HG03565 (cell line): ENCODE measurements at regions not wholly inside any gene's neighbourhood (a gene's known extent, or its start where the extent isn't known, plus 50 kb on each side); places are given as distances from the start of the nearest gene placed in this dataset.

Experiments used
- ATAC-seq: cut with Tn5 transposase; IDR thresholded peaks from one replicate; pipeline ENCODE4 v1.9.1; 2021; ENCODE audit warnings: mild to moderate bottlenecking, moderate library complexity; ENCODE audit not compliant: unreplicated experiment

- no peak for ATAC-seq
These were observed 152.6 kb downstream of the SLC16A9 start for GRCh38 chr10:59557052-59557451.

DNA sequence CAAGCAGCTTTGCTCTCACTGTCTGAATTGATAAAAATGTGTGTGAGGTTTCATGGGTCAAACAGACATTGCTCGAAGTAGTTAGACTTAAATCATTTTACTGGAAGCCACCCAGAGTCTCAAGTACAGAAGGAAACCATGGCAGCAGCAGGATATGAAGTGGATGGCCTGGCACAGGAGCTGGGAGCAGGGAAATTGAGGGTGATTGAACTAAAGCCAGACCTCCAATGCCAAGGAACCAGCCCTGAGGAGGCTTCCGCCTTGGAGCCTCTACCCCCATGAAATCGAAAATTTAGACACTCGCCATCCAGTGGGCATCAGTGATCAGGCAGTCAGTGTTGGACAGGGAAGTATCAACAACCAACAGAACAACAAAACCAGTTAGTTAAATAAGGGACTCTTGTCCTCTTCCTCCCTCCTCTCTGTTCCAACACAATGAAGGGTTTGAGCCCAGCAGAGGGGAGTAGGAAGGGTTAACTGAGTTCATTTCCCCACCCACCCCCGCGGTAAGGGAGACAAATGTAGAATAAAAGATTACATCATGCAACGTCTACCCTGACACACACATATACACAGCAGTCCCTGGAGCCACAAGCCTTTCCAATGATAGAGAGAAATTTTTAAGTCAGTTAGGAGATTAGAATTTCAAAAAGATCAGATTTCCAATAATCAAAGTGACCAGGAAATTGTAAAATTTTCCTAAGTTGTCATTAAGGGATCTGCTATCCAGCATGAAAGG is 156.3 kb downstream of the SLC16A9 start:
- ATAC-seq = no peak

DNA sequence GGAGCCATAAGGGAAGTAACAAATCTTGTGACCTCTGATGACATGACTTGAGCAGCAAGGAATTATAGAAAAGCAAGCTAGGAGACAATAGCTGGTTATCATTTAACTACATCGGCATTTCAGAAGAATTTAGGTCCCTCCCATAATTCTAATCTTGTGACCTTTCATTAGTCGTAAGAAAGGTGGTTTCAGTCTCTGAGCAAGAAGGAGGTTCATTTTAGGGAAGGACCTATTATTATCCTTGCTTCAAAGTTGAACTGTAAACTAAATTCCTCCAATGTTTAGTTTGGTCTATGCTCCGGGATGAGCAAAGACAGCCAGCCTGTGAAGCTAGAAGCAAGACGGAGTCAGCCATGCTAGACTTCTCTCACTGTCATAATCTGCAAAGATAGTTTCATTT is 159.6 kb downstream of the SLC16A9 start:
- ATAC-seq = no peak

- ATAC-seq = no peak
These were observed 171.0 kb downstream of the SLC16A9 start for GRCh38 chr10:59538623-59539022.

GRCh38 chr10:59537501-59537900 is 172.1 kb downstream of the SLC16A9 start:
- no peak for ATAC-seq

DNA sequence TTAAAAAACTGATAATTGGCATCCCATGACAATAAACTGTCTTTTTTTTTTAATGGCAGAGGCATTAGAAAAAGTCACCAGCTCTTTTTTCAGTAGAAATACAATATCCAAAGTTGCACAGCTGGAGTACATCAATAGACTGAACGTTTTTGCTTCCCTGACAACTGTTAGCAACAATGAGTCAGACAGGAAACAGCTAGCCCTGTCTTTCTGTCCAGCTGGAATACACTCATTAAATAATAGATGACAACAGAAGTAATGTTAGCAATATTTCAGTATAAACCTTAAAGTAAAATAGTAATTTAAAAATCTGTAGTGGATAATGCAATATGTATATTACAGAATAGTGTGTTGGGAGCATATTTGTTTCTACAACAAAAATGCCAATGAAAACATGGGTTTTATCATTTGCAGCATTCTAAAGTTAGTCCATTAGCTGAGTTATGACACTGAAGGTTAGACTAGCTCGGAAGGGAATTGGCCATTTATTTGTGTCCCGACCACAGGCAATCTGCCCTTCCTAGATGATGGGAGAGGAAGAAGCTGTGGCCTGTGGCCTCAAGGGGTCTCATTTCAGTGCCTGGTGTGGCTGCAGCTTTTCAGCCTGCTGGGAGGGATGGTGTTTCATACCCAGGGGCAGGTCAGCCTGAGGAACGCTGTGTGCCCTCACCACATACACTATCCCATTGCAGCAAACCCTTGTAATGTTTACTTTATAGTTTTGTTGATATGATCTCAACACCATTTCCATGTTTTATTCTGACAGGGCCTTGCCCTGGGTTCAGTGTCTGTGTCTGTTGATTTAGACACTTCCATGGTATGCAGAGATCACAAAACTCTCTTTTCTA is 173.3 kb downstream of the SLC16A9 start:
- no peak for ATAC-seq

DNA sequence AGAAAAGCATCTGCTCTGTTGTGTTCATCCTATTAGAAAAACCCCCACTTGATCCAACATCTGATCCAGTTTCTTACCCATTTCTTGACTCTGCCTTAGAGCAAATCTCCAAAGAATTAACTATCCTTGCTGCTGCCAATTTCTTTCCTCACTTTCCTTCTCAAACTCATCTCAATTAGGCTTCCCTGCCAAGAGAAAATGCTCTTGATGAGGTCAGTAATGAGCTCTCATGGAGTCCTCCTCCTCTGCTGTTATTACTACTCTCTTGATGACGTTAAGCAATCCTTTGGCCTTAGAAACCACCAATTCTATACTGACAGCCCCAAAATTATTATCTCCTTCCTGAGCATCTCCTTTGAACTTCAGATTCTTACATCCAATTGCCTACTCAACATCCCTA is 162.0 kb upstream of the FAM13C start:
- ATAC-seq = no peak

DNA sequence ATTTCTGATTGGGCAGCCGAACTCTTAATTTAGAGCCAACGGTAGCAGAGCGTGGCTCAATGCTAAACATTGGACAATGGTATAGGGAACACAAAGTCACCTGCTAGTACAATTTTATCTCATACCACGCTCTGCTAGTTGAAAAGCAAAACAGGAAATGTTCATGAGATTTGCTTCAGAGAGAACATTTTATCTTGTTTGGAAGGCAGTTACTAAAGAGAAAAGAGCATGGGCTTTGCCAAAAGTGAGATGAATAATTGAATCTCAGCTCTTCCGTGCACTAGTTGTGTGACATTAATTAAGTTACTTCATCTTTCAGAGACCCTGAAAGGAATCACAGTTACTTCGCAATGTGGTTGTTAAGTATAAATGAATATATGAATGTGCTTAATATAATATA is 161.5 kb upstream of the FAM13C start:
- no peak for ATAC-seq

GRCh38 chr10:59517996-59518395 is 155.6 kb upstream of the FAM13C start:
- ATAC-seq = no peak

DNA sequence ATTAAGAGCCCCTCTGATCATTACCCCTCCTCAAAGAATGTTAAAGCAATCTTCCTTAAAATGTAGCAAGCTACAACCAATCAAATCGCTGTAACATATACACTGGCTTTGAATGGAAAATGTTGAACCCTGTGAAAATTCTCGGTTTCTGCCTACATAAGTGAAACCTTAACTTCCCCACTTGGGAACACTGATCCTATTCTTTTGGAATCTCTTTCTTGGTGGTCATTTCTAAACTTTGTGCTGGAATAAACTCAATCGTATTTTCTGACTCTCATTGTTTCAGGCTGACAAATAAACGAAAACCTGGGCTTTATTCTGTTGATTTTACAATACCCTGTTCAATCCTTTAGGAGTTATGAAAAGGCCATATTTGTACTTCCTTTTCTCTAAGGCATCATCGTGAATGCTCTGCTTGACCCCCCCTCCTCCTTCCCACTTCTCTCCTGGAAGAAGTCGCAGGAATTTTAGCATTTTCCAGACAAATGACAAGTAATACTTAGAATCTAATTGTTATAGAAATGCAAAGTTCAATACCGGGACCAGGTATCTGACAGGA is 155.1 kb upstream of the FAM13C start:
- ATAC-seq = no peak

- ATAC-seq = no peak
These were observed 151.2 kb upstream of the FAM13C start for GRCh38 chr10:59513558-59513957.

GRCh38 chr10:59512951-59513350 is 150.6 kb upstream of the FAM13C start:
- ATAC-seq = no peak

DNA sequence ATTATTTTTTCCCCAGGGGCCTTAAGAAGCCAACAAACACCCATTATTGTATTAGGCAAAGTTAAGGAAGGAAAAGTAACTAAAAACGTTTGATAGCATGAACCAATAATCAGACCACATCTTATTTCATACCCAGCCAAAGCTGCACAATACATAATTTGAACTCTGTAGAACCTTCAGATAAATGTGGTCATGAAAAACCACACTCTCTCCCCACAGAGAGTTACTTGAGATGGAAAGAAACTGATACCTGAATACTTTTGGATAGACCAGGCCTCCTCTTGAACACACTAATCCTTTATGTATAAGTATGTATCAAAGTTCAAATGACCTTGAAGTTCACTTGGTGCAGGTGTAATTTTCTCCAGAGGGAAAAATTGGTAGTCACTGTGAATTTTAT is 146.6 kb upstream of the FAM13C start:
- ATAC-seq = no peak

GRCh38 chr10:59508296-59508695 is 145.9 kb upstream of the FAM13C start:
- no peak for ATAC-seq

- ATAC-seq = no peak
These were observed 143.6 kb upstream of the FAM13C start for GRCh38 chr10:59505926-59506325.

- no peak for ATAC-seq
These were observed 137.1 kb upstream of the FAM13C start for GRCh38 chr10:59499460-59499859.

DNA sequence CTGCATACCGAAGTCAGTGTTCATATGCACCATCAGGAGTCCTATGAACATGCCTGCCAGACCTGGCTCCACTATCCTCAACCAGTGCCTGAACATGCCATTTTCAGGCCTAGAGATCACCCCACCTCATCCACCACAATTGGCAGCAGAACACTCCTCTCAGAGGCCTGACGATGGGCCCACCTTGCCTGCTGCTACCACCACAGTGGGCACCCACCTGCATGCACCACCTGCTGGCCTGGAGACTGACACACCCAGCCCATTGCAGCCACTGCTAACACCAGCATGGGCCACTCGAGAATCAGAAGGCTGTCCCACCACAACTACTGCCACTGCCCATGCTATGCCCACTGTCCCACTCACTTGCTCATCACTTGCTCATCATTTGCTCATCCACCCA is 130.7 kb upstream of the FAM13C start:
- ATAC-seq = no peak

DNA sequence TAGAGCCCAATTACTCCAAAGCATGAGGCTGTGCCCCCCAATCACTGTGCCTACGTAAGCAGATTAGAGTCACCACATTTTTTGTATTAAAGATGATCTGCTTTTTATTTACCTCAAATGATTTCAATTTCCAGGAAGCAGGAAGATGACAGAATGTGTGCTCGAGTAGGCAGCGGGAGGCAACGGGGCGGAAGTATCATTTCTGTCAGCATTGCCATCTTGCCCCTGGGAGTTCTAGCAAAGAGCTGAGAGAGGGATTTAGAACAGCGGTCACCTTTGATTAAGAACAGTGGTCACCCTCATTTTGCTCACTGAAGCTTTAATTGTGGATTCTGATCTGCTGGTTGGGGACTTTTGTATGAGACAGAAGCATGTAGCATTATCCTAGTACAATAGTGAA is 117.1 kb upstream of the FAM13C start:
- no peak for ATAC-seq

DNA sequence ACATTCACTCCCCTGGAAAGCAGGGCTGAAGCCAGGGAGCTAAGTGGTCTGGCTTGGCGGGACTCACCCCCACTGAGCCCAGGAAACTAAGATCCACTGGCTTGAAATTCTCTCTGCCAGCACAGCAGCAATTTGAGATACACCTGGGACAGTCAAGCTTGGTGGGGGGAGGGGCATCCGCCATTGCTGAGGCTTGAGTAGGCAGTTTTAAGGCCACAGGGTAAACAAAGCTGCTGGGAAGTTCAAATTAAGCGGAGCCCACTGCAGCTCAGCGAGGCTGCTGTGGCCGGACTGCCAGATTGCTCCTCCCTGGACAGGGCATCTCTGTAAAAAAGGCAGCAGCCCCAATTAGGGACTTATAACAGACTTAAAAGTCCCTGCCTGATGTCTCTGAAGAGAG is 108.2 kb upstream of the FAM13C start:
- ATAC-seq = no peak

GRCh38 chr10:59465088-59465487 is 102.7 kb upstream of the FAM13C start:
- no peak for ATAC-seq

DNA sequence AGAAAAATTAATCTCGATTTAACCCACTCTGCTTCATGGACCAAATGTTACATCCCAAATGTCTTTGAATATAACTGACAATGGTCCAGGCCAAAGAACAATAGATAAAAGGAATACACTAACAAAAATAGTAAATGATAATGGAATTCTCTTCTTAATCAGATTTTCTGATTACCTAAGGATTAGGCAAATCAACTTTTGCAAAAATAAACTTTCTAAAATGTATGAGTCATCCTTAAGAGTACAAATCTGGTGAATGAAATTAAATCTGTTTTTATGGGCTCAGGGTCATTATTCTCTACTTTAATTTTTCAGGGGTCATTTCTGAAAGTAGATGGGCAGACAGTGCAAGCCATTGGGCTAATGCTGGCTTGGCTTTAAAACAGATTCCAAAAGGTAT is 102.1 kb upstream of the FAM13C start:
- ATAC-seq = no peak

- ATAC-seq = no peak
These were observed 101.6 kb upstream of the FAM13C start for GRCh38 chr10:59463909-59464308.
